ENCODE measurements at regions not wholly inside any gene's neighbourhood (a gene's known extent, or its start where the extent isn't known, plus 50 kb on each side); places are given as distances from the start of the nearest gene placed in this dataset.

- POLR2A ChIA-PET = no interaction called here
Measured at GRCh38 chr3:74546426-74546825, 68.0 kb downstream of the CNTN3 start.

More at GRCh38 chr3:74546426-74546825, 68.0 kb downstream of the CNTN3 start:
- CTCF ChIA-PET = no interaction called here
- H3K4me2 ChIP-seq (ENCODE audit: control insufficient read depth, insufficient read depth) = no peak overlapping the region
- H3K27me3 ChIP-seq (replicated peaks in 1 of 2; ENCODE audit: control insufficient read depth in 2 of 2, insufficient read depth in 2 of 2, low read length in 1 of 2) = no peaks in the 10 kb centered on the region
- in situ Hi-C loops (cut with MboI) (no loop called here), intact Hi-C loops (cut with micrococcal nuclease; ENCODE audit: unreplicated experiment) (no loop called here)
- no peaks in the 10 kb centered on the region for H3K79me2 ChIP-seq (ENCODE audit: control insufficient read depth, insufficient read depth, low read length)
- TF ChIP-seq MAX (IDR thresholded peaks at IDR 0.05; ENCODE audit: low read depth, low read length) (no peak), MYC (IDR thresholded peaks at IDR 0.05; ENCODE audit: insufficient read depth, insufficient read length, insufficient replicate concordance, low read length, severe bottlenecking) (no peak), FOXM1 (IDR thresholded peaks at IDR 0.05; ENCODE audit: low read depth, low read length) (no peak), ELK1 (IDR thresholded peaks at IDR 0.05; ENCODE audit: low read depth, low read length) (no peak), CREB1 (IDR thresholded peaks at IDR 0.05; ENCODE audit: low read depth) (no peak), SUZ12 (IDR thresholded peaks at IDR 0.05; ENCODE audit: unreplicated experiment) (no peak), IRF4 (IDR thresholded peaks at IDR 0.05; ENCODE audit: low read depth, low read length) (no peak), ZNF592 (IDR thresholded peaks at IDR 0.05) (no peak), CHD2 (IDR thresholded peaks at IDR 0.05; ENCODE audit: borderline replicate concordance, low read depth, low read length) (no peak), NR2C1 (IDR thresholded peaks at IDR 0.05) (no peak), RB1 (IDR thresholded peaks at IDR 0.05; ENCODE audit: borderline replicate concordance) (no peak), NFIC (IDR thresholded peaks at IDR 0.05; ENCODE audit: low read depth, low read length) (no peak), YBX1 (IDR thresholded peaks at IDR 0.05) (no peak), SMC3 (IDR thresholded peaks at IDR 0.05; ENCODE audit: borderline replicate concordance, low read length) (no peak), FOXK2 (IDR thresholded peaks at IDR 0.05) (no peak)
- TF ChIP-seq, protein P1, sequence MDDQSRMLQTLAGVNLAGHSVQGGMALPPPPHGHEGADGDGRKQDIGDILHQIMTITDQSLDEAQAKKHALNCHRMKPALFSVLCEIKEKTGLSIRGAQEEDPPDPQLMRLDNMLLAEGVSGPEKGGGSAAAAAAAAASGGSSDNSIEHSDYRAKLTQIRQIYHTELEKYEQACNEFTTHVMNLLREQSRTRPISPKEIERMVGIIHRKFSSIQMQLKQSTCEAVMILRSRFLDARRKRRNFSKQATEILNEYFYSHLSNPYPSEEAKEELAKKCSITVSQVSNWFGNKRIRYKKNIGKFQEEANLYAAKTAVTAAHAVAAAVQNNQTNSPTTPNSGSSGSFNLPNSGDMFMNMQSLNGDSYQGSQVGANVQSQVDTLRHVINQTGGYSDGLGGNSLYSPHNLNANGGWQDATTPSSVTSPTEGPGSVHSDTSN (IDR thresholded peaks at IDR 0.05; ENCODE audit: insufficient replicate concordance, low read depth, low read length) = no peak
- FAIRE-seq (no peak), DNase-seq (ENCODE audit: low read depth, low spot score) (no peak), ATAC-seq (no peak)
- RAD21 ChIA-PET (ENCODE audit: unreplicated experiment) = no interaction called here
- H4K20me1 ChIP-seq (ENCODE audit: control insufficient read depth, insufficient read depth) = no peaks in the 10 kb centered on the region
- BruUV-seq (replicated peaks) = no TSS peak
- no peak overlapping the region for H3K27ac ChIP-seq (ENCODE audit: control insufficient read depth, insufficient read depth)
- SMC1A ChIA-PET (ENCODE audit: uncharacterized antibody, unreplicated experiment) = no interaction called here
- no peak overlapping the region for H3K4me3 ChIP-seq
- no peak overlapping the region for H3K9ac ChIP-seq (ENCODE audit: control insufficient read depth, insufficient read depth, low read length)
- no peaks in the 10 kb centered on the region for H3K36me3 ChIP-seq (ENCODE audit: control insufficient read depth in 2 of 2, insufficient read depth in 2 of 2, low read length in 1 of 2)
- no peaks in the 10 kb centered on the region for H3K4me1 ChIP-seq (ENCODE audit: control insufficient read depth, insufficient read depth, low read length)
- no peak overlapping the region for H2AFZ ChIP-seq (ENCODE audit: control insufficient read depth, low read depth, low read length)
- H3K9me3 ChIP-seq (replicated peaks; ENCODE audit: control insufficient read depth, insufficient read depth, low read length) = no peaks in the 10 kb centered on the region
- 38% methylated on average over 4 of the region's 4 CpGs for WGBS (ENCODE audit: insufficient coverage, insufficient replicate concordance, low lambda C conversion rate, missing lambda C conversion rate)

All from GM12878 (cell line).